ENCODE measurements at regions not wholly inside any gene's neighbourhood (a gene's known extent, or its start where the extent isn't known, plus 50 kb on each side); places are given as distances from the start of the nearest gene placed in this dataset.
"Not testable (repeated sequence)": the region's sequence is repeated elsewhere in the genome, so short reads cannot be mapped to it uniquely, and the experiment has no call there.

- DNase-seq, result no peak
These were observed 893.4 kb downstream of the DIAPH3 start for GRCh38 chr13:59270327-59270726.

DNA sequence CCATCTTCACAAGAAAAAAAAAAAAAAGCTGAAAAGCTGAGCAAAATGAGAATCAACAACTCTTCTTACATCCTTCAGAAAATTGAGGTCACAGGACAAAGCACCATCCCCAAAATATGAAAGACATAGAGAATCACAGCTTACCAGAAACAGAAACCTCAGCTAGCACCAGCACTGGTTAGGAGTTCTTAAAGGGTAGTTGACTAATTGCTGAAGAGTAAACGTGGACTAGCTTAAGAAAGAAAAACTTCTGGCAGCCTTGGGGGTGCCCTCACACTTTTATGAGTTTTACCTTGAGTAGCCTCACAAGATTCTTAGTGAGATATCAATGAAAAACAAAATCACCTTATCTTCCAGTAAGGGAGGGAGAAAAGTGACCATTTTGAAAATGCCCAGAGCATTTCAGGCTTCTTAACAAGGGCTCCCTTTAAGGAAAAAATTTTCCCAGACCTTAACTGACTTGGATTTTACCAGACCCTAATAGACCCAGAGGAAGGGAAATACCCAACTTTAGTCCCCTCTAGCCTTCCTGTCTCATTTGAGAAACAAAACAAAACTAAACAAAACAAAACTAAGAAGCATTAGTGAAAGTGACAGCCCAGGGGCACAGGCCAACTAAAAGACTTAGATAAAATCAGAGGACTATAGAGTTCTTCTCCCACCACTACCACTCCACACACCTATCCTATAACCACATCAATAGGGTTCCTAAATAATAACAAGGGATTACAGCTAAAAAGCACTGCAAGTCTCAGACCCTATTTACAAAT is 888.6 kb downstream of the DIAPH3 start:
- DNase-seq, result no peak

DNA sequence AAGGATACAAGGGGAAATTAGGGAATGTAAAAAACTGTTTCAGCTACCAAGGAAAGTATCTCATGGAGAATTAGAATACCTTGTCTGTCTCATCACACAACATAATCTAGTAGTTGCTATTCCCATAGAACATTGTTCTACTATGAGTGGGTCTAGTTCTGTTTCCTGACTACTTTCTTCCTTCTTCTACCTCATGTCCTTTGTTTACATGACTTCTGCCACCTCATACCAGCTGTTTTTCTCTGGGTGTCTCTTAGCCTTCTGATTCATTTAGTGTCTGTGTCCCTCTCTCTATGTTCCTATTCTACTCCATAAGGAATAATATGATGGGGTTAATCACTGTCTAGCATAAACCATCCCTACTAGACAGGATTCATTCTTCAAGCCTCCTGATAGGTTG is 887.3 kb downstream of the DIAPH3 start:
- DNase-seq, result no peak

- DNase-seq, result no peak
These were observed 886.6 kb downstream of the DIAPH3 start for GRCh38 chr13:59277106-59277505.

DNA sequence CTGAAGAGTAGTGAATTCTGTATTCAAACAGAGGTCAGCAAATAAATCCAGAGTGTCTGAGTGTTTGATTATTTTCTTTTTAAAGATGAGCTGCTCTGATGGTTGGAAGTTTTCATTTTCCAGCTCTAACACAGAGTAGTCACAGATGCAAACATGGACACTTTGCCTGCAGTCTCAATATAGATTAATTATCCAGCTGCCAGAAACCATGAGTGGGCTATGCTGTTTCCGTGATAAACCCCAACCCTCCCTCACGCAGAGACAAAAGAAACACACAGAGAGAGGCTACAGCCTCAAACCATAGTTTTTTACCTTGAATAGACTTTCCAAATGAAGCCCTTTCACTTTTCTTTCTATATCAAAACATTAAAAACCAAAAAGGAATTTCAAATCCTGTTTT is 884.7 kb downstream of the DIAPH3 start:
- DNase-seq, result no peak

DNA sequence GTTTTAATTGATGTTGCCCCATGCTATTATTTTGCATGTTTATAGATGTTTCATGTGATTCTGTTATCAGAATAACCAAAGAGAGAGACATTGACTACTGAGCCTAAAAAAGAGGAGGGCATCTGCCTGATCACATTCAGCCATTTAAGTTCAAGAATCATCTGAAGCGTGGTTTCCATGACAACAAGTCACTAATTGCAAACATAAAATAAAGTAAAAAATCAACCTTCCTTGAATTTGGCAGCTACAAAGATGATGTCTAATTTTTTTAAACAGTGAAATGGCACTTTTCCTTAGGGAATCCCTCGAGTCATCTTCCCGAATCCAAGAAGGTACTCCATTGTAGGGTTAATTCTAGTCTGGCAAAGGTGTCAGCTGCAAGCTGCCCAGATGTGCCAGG is 884.2 kb downstream of the DIAPH3 start:
- DNase-seq, result no peak

- DNase-seq, result no peak
These were observed 883.4 kb downstream of the DIAPH3 start for GRCh38 chr13:59280297-59280696.

- no peak for DNase-seq
These were observed 882.3 kb downstream of the DIAPH3 start for GRCh38 chr13:59281453-59281852.

- not testable (repeated sequence) for DNase-seq
These were observed 871.5 kb downstream of the DIAPH3 start for GRCh38 chr13:59292240-59292639.

- DNase-seq, result no peak
These were observed 864.1 kb downstream of the DIAPH3 start for GRCh38 chr13:59299584-59299983.

- no peak for DNase-seq
These were observed 863.2 kb downstream of the DIAPH3 start for GRCh38 chr13:59300355-59301173.

DNA sequence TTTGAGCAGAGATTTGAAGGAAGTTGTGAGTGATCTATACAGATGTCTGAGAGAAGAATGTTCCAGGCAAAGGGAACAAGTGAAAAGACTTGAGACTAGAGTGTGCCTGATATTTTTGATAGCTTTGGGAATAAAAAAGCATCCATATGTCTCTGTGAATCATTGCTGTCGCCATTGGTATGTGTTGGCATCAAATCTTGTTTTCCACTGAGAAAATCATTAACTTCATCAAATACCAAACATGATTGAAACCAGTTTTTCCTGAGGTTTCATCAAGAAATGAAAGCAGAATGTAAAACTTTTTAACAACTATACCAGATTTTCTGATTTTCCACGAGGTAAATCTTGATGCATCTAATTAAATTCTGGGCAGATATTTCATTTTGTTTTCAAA is 862.6 kb downstream of the DIAPH3 start:
- DNase-seq, result no peak

DNA sequence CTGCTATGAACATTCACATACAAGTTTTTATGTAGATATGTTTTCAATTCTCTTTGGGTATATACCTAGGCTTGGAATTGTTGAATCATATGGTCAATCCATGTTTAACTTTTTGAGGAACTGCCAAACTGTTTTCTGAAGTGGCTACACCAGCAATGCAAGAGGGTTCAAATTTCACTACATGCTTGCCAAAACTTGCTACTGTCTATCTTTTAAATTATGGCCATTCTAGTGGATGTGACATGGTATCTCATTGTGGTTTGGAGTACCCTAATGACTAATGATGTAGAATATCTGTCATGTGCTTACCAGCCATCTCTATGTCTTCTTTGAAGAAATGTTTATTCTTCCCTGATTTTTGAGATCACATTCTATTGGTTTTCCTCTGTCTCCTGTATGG is 860.3 kb downstream of the DIAPH3 start:
- DNase-seq, result no peak

DNA sequence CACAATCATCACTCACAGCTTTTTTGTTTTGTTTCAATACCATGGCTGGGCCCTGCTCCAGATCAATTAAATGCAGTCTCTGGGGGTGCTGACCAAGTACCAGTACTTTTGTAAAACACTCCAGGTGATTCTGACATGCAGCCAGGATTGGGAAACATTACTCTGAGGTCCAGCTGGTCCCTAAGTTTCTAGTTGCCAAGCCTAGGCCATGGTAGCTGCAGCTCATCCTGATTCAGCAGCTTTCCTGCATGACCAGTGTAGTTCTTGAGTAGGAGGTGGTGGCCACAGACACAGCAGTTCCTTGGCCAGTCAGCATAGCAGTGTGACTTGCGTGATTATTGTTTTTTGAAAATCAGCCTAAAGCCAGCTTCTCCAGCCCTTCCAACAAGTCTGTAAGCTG is 859.1 kb downstream of the DIAPH3 start:
- DNase-seq, result no peak

GRCh38 chr13:59305896-59306295 is 857.8 kb downstream of the DIAPH3 start:
- no peak for DNase-seq

DNA sequence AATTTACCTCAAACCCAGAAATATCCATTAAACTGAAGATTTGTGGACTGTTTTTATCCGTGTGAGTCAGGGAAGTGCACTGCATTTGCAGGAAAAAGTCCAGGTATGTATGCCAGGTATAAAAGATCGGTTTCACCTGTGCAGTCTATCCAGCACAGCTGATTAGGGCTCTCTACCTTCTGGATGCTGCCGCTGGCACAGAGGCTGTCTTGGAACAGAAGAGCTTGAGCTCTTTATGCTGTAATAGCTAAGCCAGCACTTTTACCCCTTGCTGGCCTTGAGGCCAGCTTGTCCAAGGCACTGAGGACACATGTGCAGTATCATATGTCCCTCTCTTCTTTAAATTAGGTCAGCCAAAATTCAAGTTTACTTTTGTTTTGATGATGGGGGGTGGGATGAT is 851.0 kb downstream of the DIAPH3 start:
- no peak for DNase-seq

DNA sequence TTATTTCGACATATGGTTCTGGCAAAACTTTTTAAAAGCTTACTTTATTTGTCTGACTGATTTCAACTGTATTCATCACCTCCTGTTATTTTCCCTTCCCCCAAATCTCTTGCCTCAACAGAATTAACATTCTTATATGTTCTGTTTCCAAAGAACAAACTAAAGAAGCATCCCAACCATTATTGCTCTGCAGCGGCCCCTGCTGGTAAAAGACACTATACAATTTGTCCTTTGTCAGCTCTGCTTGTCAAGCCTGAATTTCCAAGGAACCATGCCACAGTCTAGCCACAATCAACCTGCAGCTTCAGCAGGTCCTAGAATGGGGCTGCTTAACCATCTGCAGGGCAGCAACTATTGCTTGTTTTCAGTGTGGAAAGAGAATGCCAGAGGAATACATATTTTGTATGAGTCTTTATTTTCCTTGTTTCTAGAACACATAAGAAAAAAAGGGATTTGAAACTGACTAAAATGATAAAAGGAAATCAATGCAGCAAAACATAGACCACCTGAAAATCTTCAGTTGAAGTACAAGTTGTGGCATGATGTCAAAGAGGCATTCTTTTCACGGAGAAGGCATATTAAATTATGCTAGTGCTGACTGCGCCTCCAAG is 845.3 kb downstream of the DIAPH3 start:
- peak; percentile 37 to 60 for DNase-seq

DNA sequence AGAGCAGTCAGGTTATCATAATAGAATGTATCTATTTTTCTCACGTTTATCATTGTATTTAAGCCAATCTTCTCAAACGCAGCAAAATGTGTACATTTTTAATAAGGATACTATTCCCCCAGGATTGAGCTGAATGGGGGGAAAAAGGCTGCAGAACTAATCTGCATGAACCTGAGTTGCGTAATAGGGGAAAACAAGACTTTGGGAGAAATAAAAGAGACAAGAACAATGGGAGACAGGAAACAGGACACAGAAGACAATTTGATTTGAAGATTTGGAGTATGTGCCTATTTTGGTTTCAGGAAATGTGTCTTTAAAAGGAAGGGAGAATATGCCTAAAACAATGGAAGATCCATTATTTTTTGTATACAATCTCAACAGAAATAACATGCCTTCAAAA is 844.5 kb downstream of the DIAPH3 start:
- no peak for DNase-seq

DNA sequence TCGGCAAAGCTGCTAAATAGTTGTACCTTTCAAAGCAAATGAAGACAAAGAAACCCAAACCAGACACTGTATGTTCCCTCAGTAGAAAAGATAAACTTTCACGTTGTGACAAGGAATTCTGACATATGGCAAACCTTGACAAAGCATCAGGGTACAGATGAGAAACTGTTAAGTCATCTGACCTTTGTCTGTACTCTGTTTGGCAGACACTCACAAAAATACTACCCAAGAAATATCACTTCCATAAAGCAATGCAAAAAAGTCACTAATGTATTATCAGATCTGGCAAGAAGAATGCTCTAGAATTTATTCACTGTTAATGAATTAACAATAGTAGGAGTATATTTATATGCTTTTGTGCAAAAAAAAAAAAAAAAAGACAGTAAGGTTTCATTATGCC is 843.7 kb downstream of the DIAPH3 start:
- DNase-seq, result no peak

- not testable (repeated sequence) for DNase-seq
These were observed 839.3 kb downstream of the DIAPH3 start for GRCh38 chr13:59324401-59324800.

DNA sequence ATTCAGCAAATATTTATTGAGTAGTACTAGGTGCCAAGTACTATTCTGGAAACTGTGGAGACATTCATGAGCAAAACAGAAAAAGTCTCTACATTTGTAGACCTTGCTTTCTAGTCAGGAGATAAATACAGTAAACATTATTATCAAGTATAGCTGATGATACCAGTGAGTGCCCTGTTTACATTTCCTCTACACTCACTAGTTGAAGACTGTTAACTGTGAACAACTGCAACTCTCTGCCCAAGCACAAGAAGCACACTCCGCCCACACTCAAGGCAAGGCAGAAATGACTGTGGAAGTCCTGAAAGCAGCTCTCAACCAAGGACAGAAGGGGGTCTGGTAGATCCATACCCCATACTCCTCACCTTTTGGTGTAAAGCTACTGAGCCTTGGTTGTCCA is 837.0 kb downstream of the DIAPH3 start:
- no peak for DNase-seq

GRCh38 chr13:59330764-59331163 is 833.0 kb downstream of the DIAPH3 start:
- no peak for DNase-seq

DNA sequence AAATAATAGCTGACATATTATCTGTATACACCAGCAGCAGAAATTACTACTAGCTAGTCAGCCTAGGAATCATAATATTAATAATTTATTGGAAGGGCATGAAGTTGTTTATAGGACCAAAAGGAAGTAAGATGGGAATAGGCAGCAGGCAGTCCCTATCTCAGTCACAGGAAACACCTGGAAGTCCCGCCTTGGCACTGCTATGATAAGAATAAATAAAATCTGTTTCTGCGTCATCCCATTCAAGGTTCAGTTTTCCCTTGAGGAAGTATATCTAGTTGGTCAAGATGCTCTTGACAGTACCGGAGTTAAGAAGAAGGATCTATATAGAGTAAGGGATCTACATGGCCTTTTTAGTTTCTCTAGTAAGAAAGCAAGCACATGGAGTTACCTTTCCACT is 830.8 kb downstream of the DIAPH3 start:
- DNase-seq, result no peak

GRCh38 chr13:59337070-59337469 is 826.7 kb downstream of the DIAPH3 start:
- no peak for DNase-seq

Data from NCI-H187 (cell line).